ENCODE measurements at regions not wholly inside any gene's neighbourhood (a gene's known extent, or its start where the extent isn't known, plus 50 kb on each side); places are given as distances from the start of the nearest gene placed in this dataset.

- Mint-ChIP-seq H3K27me3 (peaks cover 13 to 23% of the 10 kb centered on the region in 2 donors), H3K27ac (no peak overlapping the region), H3K4me1 (no peaks in the 10 kb centered on the region), H3K36me3 (no peaks in the 10 kb centered on the region), H3K9me3 (no peaks in the 10 kb centered on the region), H3K4me3 (no peak overlapping the region)
- peaks cover 0 to under 1% of the 10 kb centered on the region in 2 experiments for H3K27me3 ChIP-seq (replicated peaks in 1 of 2; ENCODE audit: control insufficient read depth in 2 of 2, extremely low read depth in 1 of 2, insufficient read depth in 2 of 2, low read length in 1 of 2)
- H3K27ac ChIP-seq (ENCODE audit: low read length): no peak overlapping the region
- no peaks in the 10 kb centered on the region for H3K4me1 ChIP-seq (ENCODE audit: control insufficient read depth in 1 of 2, extremely low read depth in 1 of 2, insufficient read depth in 2 of 2, low read length in 2 of 2)
- H3K36me3 ChIP-seq (ENCODE audit: control insufficient read depth in 2 of 2, extremely low read depth in 1 of 2, insufficient read depth in 1 of 2, low read length in 1 of 2): no peaks in the 10 kb centered on the region
- no peak overlapping the region for H3K4me3 ChIP-seq (ENCODE audit: control insufficient read depth in 1 of 2, extremely low read depth in 1 of 2, low read length in 1 of 2)
- 76% methylated on average over 10 of the region's 10 CpGs for WGBS (ENCODE audit: insufficient coverage)
- ChIA-PET POLR2A (interaction anchor here in 1 of 2 donors (0.6 kb wide), 1 partner anchor 206 kb away, joined by 4 read pairs; no protein-coding TSS in a partner anchor), CTCF (no interaction called here)
- no peak for ATAC-seq (replicated peaks in 1 of 4)
- no peak for DNase-seq
- no peaks in the 10 kb centered on the region for H3K9me3 ChIP-seq
These were observed 138.8 kb upstream of the USP24 start for GRCh38 chr1:55353707-55354620.

DNA sequence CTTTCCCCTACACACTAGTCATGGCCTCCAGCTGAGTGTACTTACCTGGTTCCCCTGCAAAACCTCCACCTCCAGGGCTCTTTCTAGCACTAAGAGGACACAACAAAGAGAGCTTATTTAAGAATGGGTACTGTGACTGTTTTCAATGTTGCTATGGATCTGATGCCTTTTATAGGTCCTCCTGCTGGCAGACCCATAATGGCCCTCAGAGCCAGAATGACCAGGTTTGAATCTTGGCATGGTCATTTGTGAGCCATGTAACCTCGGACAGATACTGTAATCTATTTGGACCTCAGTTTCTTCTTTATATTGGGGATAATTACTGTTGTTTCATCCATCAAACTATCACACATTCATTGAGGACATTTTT lies 137.6 kb upstream of the USP24 start:
- H3K4me3 Mint-ChIP-seq: no peak overlapping the region
- Histone ChIP-seq H3K4me1 (ENCODE audit: control insufficient read depth in 1 of 2, extremely low read depth in 1 of 2, insufficient read depth in 2 of 2, low read length in 2 of 2) (no peaks in the 10 kb centered on the region), H3K36me3 (ENCODE audit: control insufficient read depth in 2 of 2, extremely low read depth in 1 of 2, insufficient read depth in 1 of 2, low read length in 1 of 2) (no peaks in the 10 kb centered on the region), H3K4me3 (ENCODE audit: control insufficient read depth in 1 of 2, extremely low read depth in 1 of 2, low read length in 1 of 2) (no peak overlapping the region), H3K27ac (ENCODE audit: low read length) (no peak overlapping the region), H3K9me3 (no peaks in the 10 kb centered on the region), H3K27me3 (replicated peaks in 1 of 2; ENCODE audit: control insufficient read depth in 2 of 2, extremely low read depth in 1 of 2, insufficient read depth in 2 of 2, low read length in 1 of 2) (peaks cover 0 to 3% of the 10 kb centered on the region in 2 experiments)
- no peaks in the 10 kb centered on the region for H3K4me1 Mint-ChIP-seq
- CTCF ChIA-PET: no interaction called here
- no CpG with 5 or more reads among the region's 1 CpG for WGBS (ENCODE audit: insufficient coverage)
- ATAC-seq (replicated peaks in 1 of 4) (no peak), DNase-seq (no peak)
- no peak overlapping the region for H3K27ac Mint-ChIP-seq
- H3K36me3 Mint-ChIP-seq: no peaks in the 10 kb centered on the region
- peaks cover 15 to 25% of the 10 kb centered on the region in 2 donors for H3K27me3 Mint-ChIP-seq
- POLR2A ChIA-PET: no interaction called here
- no peaks in the 10 kb centered on the region for H3K9me3 Mint-ChIP-seq

- H3K4me3 ChIP-seq (ENCODE audit: control insufficient read depth in 1 of 2, extremely low read depth in 1 of 2, low read length in 1 of 2): no peak overlapping the region
- DNase-seq: no peak
- H3K4me1 Mint-ChIP-seq: no peaks in the 10 kb centered on the region
- peaks cover 15 to 25% of the 10 kb centered on the region in 2 donors for H3K27me3 Mint-ChIP-seq
- no peaks in the 10 kb centered on the region for H3K36me3 Mint-ChIP-seq
- POLR2A ChIA-PET: no interaction called here
- H3K4me1 ChIP-seq (ENCODE audit: control insufficient read depth in 1 of 2, extremely low read depth in 1 of 2, insufficient read depth in 2 of 2, low read length in 2 of 2): no peaks in the 10 kb centered on the region
- peaks cover 0 to 3% of the 10 kb centered on the region in 2 experiments for H3K27me3 ChIP-seq (replicated peaks in 1 of 2; ENCODE audit: control insufficient read depth in 2 of 2, extremely low read depth in 1 of 2, insufficient read depth in 2 of 2, low read length in 1 of 2)
- no peak for ATAC-seq (replicated peaks in 1 of 4)
- no peak overlapping the region for H3K27ac Mint-ChIP-seq
- no peak overlapping the region for H3K4me3 Mint-ChIP-seq
- no peaks in the 10 kb centered on the region for H3K9me3 Mint-ChIP-seq
- no peaks in the 10 kb centered on the region for H3K36me3 ChIP-seq (ENCODE audit: control insufficient read depth in 2 of 2, extremely low read depth in 1 of 2, insufficient read depth in 1 of 2, low read length in 1 of 2)
- H3K9me3 ChIP-seq: no peaks in the 10 kb centered on the region
- 67% methylated on average over 4 of the region's 7 CpGs for WGBS (ENCODE audit: insufficient coverage)
- CTCF ChIA-PET: no interaction called here
- no peak overlapping the region for H3K27ac ChIP-seq (ENCODE audit: low read length)
These were observed 137.1 kb upstream of the USP24 start for GRCh38 chr1:55352080-55352810.

GRCh38 chr1:55348356-55348755 lies 133.2 kb upstream of the USP24 start:
- Mint-ChIP-seq H3K9me3 (no peaks in the 10 kb centered on the region), H3K4me3 (no peak overlapping the region), H3K27me3 (peaks cover 16 to 27% of the 10 kb centered on the region in 2 donors), H3K27ac (no peak overlapping the region), H3K36me3 (no peaks in the 10 kb centered on the region), H3K4me1 (no peaks in the 10 kb centered on the region)
- ChIA-PET CTCF (no interaction called here), POLR2A (interaction anchor here in 1 of 2 donors (0.6 kb wide), 1 partner anchor 238 kb away, joined by 3 read pairs; no protein-coding TSS in a partner anchor)
- H3K27me3 ChIP-seq (replicated peaks in 1 of 2; ENCODE audit: control insufficient read depth in 2 of 2, extremely low read depth in 1 of 2, insufficient read depth in 2 of 2, low read length in 1 of 2): peaks cover 0 to 3% of the 10 kb centered on the region in 2 experiments
- DNase-seq (no peak), ATAC-seq (replicated peaks in 1 of 4) (no peak)
- no peaks in the 10 kb centered on the region for H3K4me1 ChIP-seq (ENCODE audit: control insufficient read depth in 1 of 2, extremely low read depth in 1 of 2, insufficient read depth in 2 of 2, low read length in 2 of 2)
- no peaks in the 10 kb centered on the region for H3K36me3 ChIP-seq (ENCODE audit: control insufficient read depth in 2 of 2, extremely low read depth in 1 of 2, insufficient read depth in 1 of 2, low read length in 1 of 2)
- WGBS (ENCODE audit: insufficient coverage): 0% methylated on average over 1 of the region's 1 CpG
- H3K9me3 ChIP-seq: no peaks in the 10 kb centered on the region
- H3K27ac ChIP-seq (ENCODE audit: low read length): no peak overlapping the region
- no peak overlapping the region for H3K4me3 ChIP-seq (ENCODE audit: control insufficient read depth in 1 of 2, extremely low read depth in 1 of 2, low read length in 1 of 2)

- H3K27me3 ChIP-seq (replicated peaks in 1 of 2; ENCODE audit: control insufficient read depth in 2 of 2, extremely low read depth in 1 of 2, insufficient read depth in 2 of 2, low read length in 1 of 2): peaks cover 0 to 3% of the 10 kb centered on the region in 2 experiments
- Mint-ChIP-seq H3K4me1 (no peaks in the 10 kb centered on the region), H3K36me3 (no peaks in the 10 kb centered on the region), H3K27ac (no peak overlapping the region), H3K4me3 (no peak overlapping the region), H3K9me3 (no peaks in the 10 kb centered on the region), H3K27me3 (peaks cover 18 to 27% of the 10 kb centered on the region in 2 donors)
- no peak overlapping the region for H3K27ac ChIP-seq (ENCODE audit: low read length)
- POLR2A ChIA-PET: interaction anchor here in 1 of 2 donors (0.6 kb wide), 1 partner anchor 239 kb away, joined by 3 read pairs; no protein-coding TSS in a partner anchor
- no peaks in the 10 kb centered on the region for H3K36me3 ChIP-seq (ENCODE audit: control insufficient read depth in 2 of 2, extremely low read depth in 1 of 2, insufficient read depth in 1 of 2, low read length in 1 of 2)
- DNase-seq (no peak), ATAC-seq (replicated peaks in 1 of 4) (no peak)
- H3K4me3 ChIP-seq (ENCODE audit: control insufficient read depth in 1 of 2, extremely low read depth in 1 of 2, low read length in 1 of 2): no peak overlapping the region
- H3K9me3 ChIP-seq: no peaks in the 10 kb centered on the region
- WGBS (ENCODE audit: insufficient coverage): 83% methylated on average over 1 of the region's 2 CpGs
- CTCF ChIA-PET: no interaction called here
- no peaks in the 10 kb centered on the region for H3K4me1 ChIP-seq (ENCODE audit: control insufficient read depth in 1 of 2, extremely low read depth in 1 of 2, insufficient read depth in 2 of 2, low read length in 2 of 2)
These were observed 132.7 kb upstream of the USP24 start for GRCh38 chr1:55347866-55348265.

GRCh38 chr1:55347041-55347440 lies 131.9 kb upstream of the USP24 start:
- Mint-ChIP-seq H3K9me3 (no peaks in the 10 kb centered on the region), H3K36me3 (no peaks in the 10 kb centered on the region), H3K4me1 (no peaks in the 10 kb centered on the region), H3K4me3 (no peak overlapping the region), H3K27me3 (peaks cover 16 to 23% of the 10 kb centered on the region in 2 donors), H3K27ac (no peak overlapping the region)
- Histone ChIP-seq H3K4me1 (ENCODE audit: control insufficient read depth in 1 of 2, extremely low read depth in 1 of 2, insufficient read depth in 2 of 2, low read length in 2 of 2) (no peaks in the 10 kb centered on the region), H3K4me3 (ENCODE audit: control insufficient read depth in 1 of 2, extremely low read depth in 1 of 2, low read length in 1 of 2) (no peak overlapping the region), H3K27me3 (replicated peaks in 1 of 2; ENCODE audit: control insufficient read depth in 2 of 2, extremely low read depth in 1 of 2, insufficient read depth in 2 of 2, low read length in 1 of 2) (peaks cover 0 to 3% of the 10 kb centered on the region in 2 experiments), H3K36me3 (ENCODE audit: control insufficient read depth in 2 of 2, extremely low read depth in 1 of 2, insufficient read depth in 1 of 2, low read length in 1 of 2) (no peaks in the 10 kb centered on the region), H3K27ac (ENCODE audit: low read length) (no peak overlapping the region), H3K9me3 (no peaks in the 10 kb centered on the region)
- 100% methylated on average over 1 of the region's 2 CpGs for WGBS (ENCODE audit: insufficient coverage)
- DNase-seq (no peak), ATAC-seq (replicated peaks in 1 of 4) (no peak)
- ChIA-PET CTCF (no interaction called here), POLR2A (no interaction called here)
